Suprapubic skin (tissue), 4 donors: ENCODE measurements at regions not wholly inside any gene's neighbourhood (a gene's known extent, or its start where the extent isn't known, plus 50 kb on each side); places are given as distances from the start of the nearest gene placed in this dataset.

ENCODE experiments used
- CTCF ChIP-seq, 2 donors: fragments of 200-600 bp in 1 of 2; fragments of 450-650 bp in 1 of 2; sonication (generic) in 1 of 2; IDR thresholded peaks; one replicate each; pipeline ENCODE4 v1.5.1; 2016 to 2019; ENCODE audit warnings: antibody characterized with exemption in 2 of 2, mild to moderate bottlenecking in 1 of 2, moderate library complexity in 1 of 2
- EP300 ChIP-seq: sonication (generic); formaldehyde crosslinking; IDR thresholded peaks from one replicate; pipeline ENCODE4 v1.6.1; 2017; ENCODE audit warnings: antibody characterized with exemption
- POLR2A ChIP-seq, 2 donors: fragments of 450-650 bp; IDR thresholded peaks; one replicate each; pipeline ENCODE4 v1.6.1; 2017; ENCODE audit warnings: antibody characterized with exemption in 2 of 2, mild to moderate bottlenecking in 2 of 2, moderate library complexity in 2 of 2
- POLR2AphosphoS5 ChIP-seq, 3 donors: sonication (generic); formaldehyde crosslinking; IDR thresholded peaks; one replicate each; pipeline ENCODE4 v1.6.1; 2017; ENCODE audit warnings: antibody characterized with exemption in 3 of 3

- TF ChIP-seq POLR2AphosphoS5 (IDR thresholded peaks at IDR 0.05) (no peak), CTCF (IDR thresholded peaks at IDR 0.05) (no peak), POLR2A (IDR thresholded peaks at IDR 0.05) (no peak), EP300 (no peak)
Measured at GRCh38 chr13:68976287-68976686, 1131.3 kb upstream of the ATXN8OS start.
